HuH-7 (cell line): ENCODE measurements at regions not wholly inside any gene's neighbourhood (a gene's known extent, or its start where the extent isn't known, plus 50 kb on each side); places are given as distances from the start of the nearest gene placed in this dataset.
A peak's percentile ranks its signal among the peaks of the same experiment; 100 is the strongest.

Experiments
- DNase-seq: peaks from one replicate; pipeline ENCODE4 v3.0.0; 2011; ENCODE audit warnings: low spot score

DNA sequence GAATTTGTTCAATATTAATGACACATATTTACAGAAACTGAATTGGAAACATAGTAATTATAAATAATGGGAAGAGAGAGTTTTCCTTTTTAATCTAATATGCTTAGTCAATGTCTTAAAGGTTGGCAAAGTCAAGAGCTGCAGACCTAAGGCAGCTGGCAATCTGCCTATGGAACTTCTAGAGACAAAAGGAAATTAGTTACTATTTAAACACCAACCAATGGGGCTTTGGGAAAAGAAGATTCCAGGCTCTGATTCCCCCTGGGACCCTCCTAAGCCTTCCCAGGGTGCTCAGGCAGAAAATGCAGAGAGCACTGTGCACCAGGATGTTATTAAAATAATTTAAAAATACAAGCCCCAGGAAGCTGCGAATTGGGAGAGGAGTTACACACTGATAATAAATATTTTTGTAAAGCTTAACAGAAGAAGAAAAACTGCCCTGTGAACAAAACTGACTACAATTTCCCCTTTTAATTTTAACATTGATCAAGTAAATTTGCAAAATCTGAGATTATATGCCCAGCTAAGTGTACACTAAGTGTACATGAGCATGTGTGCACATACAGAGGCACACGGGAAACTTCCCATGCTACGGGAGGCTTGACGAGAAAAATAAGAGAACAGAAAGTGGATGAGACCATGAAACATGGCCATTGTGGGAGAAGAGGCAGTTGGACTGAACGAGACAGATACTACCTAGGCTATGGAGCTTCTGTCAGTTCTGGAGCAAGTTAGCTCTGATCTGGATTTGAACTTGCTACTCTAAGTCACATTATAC, 77.4 kb upstream of the ADAMTS16 start:
- no peak for DNase-seq

DNA sequence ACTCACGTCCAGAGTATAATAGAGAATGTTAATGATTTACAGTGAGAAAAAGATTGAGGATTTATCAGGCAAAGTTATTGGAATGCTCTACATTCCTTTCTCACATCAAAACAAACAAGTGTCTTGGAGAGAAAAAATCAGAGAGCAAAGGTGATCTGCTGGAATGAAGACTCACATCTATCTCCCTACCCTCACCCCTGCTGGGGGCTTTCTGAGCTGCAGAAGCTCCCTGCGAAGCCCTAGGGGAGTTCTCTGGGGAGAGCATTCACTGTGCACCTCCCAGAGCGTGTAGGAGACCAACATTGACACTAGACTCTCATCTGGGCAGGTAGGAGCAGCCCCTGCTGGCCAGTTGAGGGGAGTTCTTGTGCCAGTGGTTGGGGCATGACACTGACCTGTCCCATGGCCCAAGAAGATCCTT, 76.6 kb upstream of the ADAMTS16 start:
- DNase-seq = peak; percentile 1

DNA sequence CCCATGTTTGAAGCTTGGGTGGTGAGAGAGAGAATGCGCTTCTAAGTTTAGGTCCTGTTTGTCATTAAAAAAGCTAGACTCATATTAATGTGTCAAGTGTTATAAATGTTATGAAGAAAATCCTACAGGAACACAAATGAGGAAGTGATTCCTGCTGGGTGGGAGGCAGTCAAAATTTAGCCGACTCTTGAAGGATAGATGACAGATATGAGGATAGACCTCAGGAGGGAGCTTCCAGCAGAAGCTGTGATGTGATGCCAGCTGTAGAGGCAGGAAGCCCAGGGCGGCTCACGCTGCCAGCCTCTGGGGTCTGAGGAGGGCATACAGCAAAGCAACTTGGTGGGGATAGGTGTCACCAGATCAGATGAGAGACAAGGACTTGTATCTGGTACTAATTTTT, 74.7 kb upstream of the ADAMTS16 start:
- no peak for DNase-seq

DNA sequence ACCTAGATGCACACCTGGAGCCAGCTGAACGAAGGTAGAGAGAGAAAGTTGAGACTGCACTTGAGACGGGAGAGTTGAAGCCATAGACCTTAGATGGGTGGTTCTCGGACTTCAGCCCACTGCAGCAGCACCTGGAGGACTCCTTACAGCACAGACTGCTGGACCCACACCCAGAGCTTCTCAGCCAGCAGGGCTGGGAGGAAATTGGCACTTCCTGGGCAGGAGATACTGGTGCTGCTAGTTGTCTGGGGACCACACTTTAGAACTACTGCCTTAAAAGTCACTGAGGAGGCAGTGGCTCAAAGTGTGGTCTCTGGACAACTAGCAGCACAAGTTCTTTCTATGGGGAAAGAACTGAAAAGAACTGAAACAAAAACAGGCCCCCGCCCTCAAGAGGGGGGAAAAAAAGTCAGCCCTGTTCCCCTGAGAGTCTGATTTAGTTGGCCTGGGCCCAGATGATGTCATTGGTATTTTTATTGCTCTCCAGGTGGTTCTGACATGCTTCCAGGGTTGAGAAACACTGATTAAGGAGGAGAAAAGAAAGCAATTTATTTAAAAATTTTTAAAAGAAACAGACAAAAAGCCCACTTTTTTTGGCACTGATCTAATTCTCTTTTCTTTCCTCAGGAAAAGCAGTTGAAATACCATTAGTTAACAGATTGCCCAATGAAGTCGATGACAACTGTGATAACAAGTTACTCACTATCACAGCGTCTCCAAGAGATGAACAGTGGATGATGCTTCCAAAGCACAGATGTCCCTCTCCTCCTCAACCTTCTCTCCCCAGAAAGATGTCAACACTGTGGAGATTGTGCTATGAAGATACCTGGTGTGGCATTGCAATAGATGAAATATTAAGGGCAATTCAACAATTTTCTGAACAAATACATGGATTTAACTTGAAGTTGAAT, 73.6 kb upstream of the ADAMTS16 start:
- no peak for DNase-seq

DNA sequence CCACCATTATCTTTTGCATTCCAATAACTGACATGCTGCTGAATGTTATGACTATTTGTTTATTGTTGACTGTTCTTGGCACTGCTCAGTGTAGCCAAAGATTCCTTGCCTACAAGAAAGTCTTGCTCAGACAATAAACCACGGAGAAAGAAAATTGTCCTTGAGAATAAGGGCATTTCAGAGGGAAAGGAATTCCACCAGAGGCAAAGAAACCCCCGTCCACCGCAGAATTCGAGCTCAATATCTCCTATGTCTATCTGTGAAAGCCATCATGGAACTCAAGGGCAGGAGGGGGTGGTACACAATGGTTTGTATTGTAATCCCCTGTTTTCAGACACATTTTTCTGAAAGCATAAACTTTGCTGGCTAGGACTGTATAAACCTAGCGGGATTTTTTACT, 70.3 kb upstream of the ADAMTS16 start:
- no peak for DNase-seq

DNA sequence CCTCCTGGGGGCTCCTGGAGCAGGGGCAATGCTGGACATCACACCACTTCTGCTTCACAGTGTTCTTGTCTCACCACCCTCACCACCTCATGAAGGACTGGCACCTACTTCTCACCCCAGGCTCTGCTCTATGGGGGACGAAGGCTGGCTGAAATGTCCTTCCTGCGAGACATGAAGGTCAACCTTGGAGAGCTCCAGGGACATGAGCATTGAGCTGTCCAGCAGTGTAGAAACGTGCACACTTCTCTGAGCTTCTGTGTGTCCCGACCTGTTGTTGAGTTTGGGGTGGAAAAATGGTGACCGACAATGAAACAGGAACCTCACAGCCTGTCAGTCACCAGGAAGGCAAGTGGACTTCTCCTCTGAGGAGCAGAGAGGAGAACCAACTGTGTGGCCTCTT, 68.6 kb upstream of the ADAMTS16 start:
- DNase-seq = no peak

DNA sequence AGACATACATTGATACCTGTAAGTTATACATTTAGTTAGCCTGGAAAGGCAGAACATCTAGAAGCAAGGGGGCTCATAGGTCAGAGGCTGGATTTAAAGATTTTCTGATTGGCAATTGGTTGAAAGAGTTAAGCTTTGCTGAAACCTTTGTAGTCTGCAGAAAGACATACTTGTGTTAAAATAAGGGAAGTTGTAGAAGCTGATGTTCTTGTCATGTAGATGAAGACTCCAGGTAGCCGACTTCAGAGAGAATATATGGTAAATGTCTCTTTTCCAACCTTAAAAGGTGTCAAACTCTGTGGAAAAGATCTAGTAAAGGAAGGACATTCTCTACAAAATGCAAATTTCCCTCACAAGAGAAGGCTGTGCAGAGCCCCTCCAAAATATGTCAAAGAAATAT, 62.9 kb upstream of the ADAMTS16 start:
- DNase-seq = no peak

DNA sequence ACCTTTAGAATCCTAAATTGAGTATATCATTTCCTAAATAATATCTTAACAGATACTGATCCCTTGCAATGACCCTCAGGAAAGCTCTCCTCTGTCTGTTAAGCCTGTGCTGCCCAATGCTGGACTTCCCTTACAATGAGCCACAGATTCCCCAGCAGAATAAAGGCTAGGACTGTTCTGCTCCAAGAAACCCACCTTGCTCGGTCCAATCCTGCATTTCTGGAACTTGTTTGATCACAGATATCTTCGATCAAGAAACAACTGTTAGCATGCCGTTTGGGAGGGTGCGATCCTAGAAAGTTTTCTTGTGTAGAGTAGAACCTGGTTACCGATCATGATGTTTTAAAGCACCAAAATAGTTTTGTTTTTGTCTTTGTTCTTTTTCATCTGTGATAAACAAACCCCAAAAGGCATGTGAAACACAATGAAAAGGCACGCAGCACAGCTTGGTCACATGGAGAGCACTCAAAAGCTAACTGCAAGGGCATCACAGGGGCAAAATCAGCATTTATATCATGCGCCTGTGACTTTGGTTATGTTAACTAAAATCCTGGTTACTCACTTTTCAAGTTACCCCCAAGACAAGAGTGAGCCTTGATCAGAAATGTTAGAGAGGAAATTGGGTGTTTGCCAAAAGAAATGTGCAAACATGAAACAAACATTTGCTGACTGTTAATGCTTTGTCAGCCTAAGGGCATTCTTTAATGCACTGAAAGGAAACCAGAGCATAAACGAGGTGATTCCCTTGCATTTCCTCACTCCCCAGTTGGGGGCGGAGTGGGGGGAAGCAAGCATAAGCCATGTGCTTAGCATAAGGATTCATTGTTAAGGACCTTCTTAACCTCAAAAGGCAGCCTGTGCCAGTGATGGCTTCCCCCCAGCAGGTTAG, 61.9 kb upstream of the ADAMTS16 start:
- no peak for DNase-seq

DNA sequence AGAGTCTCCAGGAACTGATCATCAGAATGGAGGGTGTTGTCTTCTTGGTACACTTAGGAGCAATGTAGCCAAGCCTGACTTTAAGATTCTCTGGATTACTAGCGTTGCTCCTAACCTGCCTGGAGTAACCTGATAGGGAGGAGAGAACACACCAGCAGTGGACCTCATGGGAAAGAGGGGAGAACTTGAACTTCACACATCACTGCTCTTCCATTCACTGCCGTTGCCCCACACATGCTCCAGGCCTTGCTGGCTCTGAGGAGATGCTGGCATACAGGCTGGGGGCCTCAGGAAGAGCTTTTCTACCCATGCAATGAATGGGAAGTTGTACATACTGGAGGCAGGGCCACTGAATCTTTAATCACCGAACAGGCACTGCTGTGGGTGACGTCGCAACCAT, 60.3 kb upstream of the ADAMTS16 start:
- DNase-seq = no peak

DNA sequence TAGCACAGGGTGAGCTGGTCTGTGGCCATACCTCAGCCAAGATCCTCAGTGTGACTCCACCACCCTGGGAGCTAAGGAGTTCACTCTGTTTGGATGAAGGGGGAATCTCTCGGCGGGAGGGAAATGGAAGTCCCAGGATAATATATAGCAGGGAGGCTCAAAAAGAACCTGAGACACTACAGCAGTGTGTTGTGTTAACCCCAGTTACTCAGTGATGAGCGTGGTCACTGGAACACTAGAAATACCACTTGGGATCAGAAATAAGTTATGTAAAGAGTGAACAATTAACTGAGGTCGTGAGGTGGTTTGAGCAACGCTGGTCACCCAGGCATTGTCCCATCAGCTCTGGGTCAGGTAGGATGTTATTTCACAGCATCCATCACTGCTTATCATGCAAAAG, 59.3 kb upstream of the ADAMTS16 start:
- DNase-seq = no peak

DNA sequence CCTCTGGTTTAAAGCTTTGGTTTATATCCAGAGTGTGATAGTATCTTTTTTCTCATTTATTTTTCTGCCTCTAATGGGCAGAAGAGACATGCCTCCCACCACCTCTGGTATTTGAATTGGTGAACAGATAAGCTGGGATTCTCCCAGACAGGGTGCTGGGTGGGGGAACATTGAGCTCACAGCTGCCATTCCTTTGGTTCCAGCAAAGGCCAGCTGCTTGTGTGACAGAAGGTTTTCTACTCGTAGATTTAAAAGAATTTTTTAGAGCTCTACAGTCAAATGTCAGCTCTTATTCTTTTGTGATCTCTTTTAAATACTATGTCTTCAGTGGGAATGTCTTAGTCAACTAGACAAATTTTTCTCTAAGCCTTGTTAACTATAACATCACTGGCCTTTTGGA, 54.7 kb upstream of the ADAMTS16 start:
- no peak for DNase-seq

DNA sequence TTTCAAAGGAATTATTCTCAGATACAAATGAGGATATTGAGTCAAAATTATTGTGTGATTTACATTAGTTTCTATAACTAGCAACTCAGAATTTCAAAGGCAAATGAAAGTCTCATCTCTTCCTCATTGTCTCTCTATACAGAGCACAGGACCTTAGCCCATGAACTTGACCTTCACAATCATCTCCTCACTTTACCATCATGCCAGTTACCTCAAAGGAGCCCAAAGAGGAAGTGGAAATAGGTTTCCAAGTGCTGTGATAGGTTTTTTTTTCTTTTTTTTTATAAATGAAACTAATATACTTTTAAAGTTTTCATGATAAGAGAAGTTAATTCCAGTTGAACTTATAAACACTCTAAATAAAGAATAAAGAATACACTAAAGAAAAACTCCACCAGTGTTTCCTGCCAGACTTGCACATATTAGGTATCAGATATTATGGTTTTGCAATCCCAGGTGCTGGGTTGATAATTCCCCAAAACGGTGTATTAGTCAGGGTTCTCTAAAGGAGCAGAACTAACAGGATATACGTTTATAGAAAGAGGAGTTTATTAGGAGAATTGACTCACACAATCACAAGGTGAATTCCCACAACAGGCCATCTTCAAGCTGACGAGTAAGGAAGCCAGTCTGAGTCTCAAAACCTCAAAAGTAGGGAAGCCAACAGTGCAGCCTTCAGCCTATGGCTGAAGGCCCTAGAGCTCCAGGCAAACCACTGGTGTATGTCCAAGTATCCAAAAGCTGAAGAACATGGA, 50.1 kb upstream of the ADAMTS16 start:
- no peak for DNase-seq
